ENCODE measurements at regions not wholly inside any gene's neighbourhood (a gene's known extent, or its start where the extent isn't known, plus 50 kb on each side); places are given as distances from the start of the nearest gene placed in this dataset.
A peak's percentile ranks its signal among the peaks of the same experiment; 100 is the strongest.
"Not testable (repeated sequence)": the region's sequence is repeated elsewhere in the genome, so short reads cannot be mapped to it uniquely, and the experiment has no call there.

DNA sequence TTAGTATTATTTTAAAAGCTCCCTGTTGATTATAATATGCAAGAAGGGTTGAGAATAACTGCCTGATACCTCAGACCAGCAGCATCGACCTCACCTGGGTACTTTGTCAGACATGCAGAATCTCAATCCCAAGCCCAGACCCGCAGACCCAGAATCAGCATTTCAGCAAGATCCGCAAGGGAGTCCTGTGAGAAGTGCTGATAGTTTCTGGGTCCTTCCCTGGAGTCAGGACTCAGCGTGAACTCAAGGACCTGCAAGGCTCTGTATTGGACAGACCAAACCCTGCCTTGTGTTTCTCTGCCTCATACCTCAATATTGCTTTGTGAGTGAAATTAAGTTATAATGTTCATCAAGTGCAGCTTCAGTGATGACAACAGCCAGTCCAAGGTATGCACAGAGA lies 149.5 kb upstream of the NPY start:
- DNase-seq (ENCODE audit: low read depth) = no peak

DNA sequence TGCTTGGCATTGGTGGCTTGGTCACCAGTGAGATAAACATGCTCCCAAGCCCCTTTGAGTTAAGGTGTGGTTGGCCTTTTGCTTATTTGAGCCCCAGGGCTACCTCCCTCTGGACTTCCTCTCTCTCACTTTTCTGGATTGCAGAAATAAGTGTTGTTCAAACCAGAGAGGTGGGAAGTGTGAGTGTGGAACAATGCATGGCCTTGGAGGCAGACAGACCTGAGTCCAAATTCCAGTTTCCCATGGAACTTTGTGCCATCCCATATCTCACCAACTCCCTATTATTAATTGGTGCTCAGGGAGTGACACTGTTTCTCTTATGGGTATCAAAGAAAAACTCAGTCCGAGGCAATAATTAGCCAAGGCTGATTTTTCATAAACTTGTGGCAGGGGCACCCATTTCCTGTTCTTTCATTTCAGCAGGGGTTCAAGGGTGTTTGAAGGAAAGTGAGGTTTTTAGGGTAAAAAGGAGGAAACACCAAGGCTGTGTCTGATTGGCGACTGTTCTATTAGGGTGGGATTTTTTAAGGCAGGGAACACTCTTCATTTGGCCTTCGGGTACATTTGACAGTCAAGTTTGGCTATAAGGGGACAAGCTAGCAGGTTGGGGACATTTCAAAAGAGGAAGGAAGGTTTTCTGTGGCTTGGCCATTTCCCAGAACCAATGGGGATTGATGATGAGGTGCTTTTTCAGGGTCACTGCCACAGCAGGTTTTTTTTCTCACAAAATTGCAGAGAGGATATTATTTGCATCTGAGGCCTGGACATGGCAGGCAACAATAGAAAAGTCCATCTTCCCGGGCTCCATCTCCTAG lies 148.8 kb upstream of the NPY start:
- DNase-seq (ENCODE audit: low read depth) = no peak

DNA sequence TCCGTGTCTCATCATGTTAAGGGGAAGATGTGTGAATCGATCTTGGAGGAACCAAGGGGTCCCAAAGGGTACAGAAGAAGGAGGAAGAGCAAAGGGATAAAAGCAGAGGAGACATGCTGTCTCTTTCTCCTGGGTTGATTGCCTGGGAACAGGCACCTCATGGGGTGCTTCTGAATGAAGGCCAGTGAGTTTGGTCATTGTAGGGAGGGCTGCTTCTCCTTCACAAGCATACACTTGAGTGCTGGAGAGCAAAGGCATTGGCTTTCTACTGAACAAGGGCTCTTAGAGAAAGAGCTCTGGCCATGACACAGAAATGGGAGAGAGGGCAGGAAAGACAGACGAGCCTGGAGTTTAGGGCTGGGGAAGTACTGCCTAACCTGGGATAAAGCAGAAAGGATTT lies 146.7 kb upstream of the NPY start:
- no peak for DNase-seq (ENCODE audit: low read depth)

DNA sequence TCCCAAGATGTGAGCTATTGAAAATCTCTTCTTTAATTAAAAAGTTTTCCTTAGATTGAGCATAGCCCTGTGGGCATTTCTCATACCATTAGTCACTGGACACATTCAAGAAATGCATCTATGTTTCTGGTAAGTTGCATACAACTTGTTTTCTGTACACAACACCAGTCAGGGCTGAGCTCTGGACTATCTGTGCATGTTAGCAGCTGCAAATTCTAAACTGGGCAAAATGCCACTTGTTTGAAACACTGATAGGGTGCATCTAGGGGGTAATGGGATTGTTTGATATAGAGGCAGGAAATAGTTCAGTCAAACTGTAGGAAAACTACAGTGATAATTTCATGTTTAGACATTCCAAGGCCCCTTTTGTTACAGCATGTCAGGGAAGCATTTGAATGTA lies 145.6 kb upstream of the NPY start:
- DNase-seq (ENCODE audit: low read depth) = no peak

DNA sequence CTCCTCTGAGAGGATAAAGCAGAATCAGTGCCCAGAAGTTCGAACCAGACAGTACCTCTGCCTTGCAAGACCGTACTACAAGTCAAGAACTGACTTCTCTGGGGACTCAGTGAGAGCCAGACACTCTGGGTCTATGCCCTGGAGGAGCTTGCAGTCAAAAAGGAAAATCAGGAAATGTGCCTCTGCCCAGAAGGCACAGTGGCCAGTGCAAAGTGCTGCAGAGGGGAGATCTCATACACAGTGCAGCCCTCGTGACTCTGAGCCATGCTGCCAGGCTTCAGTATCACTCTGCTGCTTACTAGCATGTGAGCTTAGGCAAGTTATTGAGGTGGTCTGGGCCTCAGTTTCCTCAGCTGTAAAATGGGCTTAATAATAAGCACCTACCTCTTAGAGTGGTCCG lies 144.0 kb upstream of the NPY start:
- DNase-seq (ENCODE audit: low read depth) = no peak

DNA sequence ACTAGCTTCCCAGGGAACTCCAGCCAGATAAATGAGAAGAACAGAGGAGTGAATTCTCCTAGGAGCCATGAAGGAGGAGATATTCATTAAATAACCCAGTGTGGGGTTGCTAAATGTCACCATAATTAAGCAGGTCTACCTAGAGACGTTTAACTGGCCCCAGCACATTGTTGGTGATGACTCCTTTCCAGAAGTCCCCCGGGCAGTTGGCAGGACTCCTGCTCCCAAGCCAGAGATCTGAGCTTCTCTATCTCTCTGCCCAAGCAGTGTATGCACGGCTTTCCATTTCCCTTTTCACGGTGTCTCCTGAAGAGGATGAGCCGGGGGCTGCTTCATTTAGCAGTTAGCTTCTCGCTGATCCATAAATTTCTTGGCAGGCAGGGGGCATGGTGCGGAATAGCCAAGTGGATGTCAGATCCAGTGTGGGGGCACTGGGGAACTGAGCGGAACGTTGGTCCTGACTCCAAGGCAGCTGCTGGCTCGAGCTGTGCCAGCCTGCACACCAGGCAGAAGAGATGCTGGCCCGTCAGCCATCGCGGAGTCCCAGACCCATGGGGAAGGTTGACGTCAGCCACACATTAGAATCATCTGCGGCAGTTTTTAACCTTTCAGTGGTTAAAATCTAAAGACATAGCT lies 142.0 kb upstream of the NPY start:
- no peak for DNase-seq (ENCODE audit: low read depth)

DNA sequence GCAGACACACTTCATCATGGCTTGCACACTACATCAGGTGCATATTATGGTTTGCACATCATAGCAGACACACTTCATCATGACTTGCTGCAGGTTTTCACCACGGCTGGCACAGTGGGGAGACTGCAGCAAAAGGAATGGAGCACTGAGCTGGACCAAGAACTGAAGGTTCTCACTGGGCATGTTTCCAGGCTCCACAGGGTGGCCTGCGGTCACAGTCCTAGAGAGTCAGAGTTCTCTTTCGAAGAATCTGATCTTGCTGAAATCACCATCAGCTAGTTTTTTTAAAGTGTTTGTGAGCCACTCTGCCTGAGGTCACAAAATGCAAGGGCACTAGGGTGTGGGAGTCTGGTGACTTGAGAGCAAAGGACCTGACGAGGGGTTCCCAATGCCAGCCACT lies 140.4 kb upstream of the NPY start:
- DNase-seq (ENCODE audit: low read depth) = no peak

DNA sequence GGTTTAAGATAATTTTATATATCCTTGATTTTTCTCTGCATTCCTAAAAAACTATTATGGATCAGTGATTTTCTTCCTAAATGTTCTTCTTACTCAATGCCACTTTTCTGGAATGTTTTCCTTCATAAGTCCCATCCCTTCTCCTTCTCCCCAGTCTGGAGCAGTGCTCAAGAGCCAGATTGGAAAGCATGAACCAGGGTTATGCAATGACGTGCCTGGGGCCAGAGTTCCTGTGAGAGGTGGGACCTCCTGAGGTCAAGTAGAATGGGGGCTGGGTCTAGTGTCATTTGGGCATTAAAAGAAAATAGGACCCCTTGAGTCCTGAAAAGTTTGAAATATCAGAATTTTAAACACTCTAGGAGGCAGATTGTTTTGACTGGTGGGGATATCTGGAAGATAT lies 132.0 kb upstream of the NPY start:
- no peak for DNase-seq (ENCODE audit: low read depth)

DNA sequence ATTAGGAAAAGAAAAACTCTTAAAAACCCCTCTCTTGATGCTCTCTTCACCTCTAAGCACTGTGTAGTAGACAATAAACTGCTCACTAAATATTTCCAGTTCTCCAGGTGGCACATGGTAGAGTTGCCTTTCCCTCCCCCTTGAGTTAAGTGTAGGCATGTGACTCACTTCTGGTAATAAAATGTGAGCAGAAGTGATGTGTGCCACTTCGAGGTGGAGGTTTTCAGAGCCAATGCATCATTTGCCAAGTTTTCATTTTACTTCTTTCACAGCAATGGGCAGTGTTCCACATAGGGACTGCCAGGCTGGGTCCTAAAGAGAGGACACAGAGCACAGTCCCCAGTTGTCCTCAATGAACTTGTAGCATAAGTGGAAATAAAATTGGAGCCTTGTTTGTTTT lies 131.6 kb upstream of the NPY start:
- DNase-seq (ENCODE audit: low read depth) = no peak

DNA sequence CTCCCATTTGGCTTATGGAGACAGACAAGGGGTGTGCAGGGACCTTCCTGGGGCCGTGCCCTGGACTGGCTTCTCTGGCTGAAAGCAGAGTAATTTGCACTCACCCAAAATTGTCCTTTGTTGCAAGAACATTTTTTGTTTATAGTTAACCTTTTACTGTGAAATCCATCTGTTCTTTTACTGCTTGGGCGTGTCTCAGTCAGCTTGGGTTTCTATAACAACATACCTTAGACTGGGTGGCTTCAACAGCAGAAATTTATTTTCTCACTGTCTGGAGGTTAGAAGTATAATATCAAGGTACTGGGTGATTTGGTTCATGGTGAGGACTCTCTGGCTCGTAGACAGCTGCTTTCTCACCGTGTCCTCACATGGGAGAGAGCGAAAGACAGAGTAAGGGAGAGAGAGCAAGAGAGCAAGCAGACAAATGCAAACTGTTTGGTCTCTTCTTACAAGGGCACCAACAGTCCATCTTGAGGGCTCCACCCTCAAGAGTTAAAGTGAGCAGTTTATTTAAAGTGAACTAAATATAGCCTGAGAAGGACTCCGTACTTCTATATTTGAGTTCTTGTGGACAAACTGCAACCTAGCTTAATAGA lies 131.0 kb upstream of the NPY start:
- no peak for DNase-seq (ENCODE audit: low read depth)

DNA sequence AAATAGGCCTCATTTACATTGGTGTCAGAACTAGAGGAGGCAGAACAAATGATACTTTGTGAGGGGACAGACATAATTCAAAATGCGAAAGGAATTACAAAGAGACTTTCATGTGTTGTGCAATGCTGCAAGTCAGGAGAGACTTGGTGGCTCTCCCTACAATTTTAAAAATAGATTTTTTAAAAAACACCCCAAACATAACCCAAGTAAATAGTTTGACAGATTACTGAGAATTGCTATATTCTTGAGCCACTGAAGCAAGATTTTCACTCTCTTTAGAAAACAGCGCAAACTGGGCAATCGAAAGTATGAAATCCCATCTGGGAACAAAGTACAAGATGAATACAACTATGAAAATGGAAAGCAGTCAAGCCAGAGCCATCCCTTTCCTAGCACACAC lies 126.3 kb upstream of the NPY start:
- DNase-seq (ENCODE audit: low read depth) = no peak

DNA sequence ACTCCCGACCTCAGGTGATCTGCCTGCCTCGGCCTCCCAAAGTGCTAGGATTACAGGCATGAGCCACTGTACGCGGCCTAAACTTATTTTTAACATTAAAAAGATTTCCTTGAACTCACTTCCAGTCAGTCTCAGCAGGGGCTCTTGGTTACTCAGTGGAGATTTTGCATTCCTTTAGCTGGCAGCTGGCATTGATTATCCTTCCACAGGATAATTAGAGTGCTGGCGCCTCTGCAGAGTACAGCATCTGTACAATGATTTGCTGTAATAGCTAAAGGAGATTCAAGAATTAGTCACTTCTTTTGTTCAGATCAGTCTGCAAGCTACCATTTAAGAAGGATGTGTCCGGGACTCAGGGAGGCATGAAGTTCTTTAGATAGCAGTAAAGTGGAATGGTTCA lies 125.0 kb upstream of the NPY start:
- DNase-seq (ENCODE audit: low read depth) = no peak

DNA sequence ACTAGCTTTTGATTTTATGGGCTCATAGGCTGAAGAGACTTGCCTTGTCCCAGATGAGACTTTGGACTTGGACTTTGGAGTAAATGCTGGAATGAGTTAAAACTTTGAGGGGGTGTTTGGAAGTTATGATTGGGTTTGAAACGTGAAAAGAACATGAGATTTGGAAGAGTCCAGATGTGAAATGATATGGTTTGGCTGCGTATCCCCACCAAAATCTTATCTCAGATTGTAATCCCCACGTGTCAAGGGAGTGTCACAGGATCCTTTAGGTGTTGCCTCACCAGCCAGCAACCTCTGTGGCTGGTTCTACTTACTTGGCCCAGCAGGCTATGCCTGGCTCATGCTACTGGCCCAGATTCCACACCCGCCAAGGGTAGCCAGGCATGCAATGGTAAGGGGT lies 119.6 kb upstream of the NPY start:
- no peak for DNase-seq (ENCODE audit: low read depth)

DNA sequence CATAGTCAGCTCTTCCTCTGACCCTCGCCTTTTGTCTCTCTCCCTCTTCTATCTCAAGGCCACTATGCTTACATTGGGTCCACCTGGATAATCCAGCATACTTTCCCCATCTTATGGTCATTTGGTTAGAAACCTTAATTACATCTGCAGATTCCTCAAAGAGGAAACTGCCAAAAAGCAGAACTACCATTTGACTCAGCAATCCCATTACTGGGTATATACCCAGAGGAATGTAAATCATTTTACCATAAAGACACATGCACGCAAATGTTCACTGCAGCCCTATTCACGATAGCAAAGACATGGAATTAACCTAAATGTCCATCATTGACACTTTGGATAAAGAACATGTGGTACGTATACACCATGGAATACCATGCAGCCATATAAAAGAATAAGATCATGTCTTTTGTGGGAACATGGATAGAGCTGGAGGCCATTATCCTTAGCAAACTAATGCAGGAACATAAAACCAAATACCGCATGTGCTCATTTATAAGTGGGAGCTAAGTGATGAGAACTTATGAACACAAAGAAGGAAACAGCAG lies 114.8 kb upstream of the NPY start:
- no peak for DNase-seq (ENCODE audit: low read depth)

DNA sequence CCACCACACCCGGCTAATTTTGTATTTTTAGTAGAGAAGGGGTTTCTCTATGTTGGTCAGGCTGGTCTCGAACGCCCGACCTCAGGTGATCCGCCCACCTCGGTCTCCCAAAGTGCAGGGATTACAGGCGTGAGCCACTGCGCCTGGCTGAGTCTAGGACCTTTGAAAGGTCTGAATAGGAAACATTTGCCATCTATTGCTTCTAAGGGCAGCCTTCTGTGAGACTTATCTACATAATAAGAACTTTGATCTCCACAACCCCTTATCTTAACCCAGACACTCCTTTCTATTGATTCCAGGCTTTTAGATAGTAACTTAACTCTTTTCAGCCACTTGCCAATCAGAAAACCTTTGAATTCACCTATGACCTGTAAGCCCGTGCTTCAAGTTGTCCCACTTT lies 112.0 kb upstream of the NPY start:
- not testable (repeated sequence) for DNase-seq (ENCODE audit: low read depth)

DNA sequence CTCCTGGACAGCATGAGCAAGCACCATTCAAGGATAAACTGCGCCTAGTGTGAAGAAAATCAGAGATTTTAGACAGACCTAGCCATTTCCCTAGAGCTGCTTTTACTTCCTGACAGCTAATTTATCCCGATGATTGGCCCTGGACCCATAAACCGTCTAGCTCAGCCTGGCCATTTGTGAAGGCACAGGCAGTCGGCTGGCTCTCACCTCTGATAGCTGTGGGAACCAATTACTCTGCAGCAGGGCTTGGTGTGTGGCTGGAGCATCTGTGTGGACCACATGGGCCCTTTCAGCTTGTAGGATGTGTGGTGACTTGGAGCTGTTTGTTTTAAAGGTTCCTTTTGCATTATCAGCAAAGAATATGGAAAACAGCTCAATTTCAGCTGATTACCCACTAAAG lies 111.1 kb upstream of the NPY start:
- no peak for DNase-seq (ENCODE audit: low read depth)

DNA sequence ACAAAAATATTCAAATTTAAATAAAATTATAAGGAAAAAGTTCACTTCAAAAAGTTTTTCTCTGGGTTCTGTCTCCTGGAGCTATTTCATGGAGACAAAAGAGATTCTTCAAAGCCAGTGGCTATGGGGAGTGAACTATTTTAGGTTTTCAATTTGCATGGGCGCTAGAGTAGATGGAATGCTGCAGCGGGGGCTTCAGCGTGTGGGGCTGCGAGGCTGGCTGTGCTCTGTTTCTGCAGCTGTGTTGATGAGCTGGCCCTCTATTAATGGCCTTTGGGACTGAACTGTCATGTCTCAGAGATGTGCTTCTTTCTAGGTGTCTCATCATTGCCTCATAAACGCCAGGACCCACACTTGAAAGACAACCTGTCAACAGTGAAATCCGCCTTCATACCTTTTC lies 108.4 kb upstream of the NPY start:
- DNase-seq (ENCODE audit: low read depth) = no peak

DNA sequence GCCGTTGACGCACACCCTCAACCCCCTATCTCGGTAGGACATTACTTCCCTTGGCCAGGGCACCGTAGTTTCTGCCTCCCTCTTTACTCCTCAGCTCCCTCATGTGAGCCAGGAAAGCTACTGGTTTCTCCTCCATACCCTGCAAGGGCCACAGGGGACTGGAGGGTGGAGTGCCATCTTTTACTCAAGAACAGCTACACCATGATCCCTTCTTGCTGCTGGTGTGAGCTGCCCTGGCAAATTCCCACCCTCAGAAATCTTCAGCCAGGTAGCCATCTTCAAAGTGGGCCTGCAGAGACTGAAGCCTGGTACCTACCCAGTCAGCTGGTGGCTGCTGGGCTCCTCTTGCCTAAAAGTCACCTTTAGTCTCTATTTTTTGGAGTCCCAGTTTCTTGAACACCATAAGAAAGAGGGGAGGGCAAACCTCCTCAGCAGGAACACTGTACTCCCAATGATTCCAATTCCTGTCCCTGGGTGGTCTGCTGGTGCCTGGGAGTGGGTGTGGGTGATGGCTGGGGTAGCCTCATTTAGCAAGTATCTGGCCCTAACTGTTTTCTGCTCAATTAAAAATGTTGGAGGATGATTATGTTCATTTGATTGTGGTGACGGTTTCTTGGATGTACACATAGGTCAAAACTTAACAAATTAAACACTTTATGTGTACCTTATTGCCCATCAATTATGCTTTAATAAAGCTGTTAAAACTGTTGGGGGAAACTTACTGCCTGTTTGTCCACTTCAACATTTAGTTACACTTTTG lies 105.0 kb upstream of the NPY start:
- no peak for DNase-seq (ENCODE audit: low read depth)

DNA sequence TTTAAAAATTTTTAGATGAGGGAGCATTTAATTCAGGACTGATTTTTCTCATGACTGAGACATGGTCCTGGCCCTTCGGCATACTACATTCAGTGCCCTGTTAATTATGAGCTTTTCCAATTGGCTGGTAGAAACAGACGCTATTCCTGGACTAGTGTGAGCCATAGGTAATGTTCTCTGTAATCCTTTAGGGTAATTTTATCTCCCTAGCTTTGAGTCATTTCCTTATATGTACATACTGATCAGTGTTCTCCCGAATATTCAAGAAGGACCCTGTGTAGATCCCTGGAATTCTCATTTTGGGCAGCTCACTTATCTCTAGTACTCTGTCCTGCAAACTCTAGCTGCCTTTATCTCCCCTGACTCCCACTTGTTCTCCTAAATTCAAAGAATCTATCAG lies 92.6 kb upstream of the NPY start:
- no peak for DNase-seq (ENCODE audit: low read depth)

DNA sequence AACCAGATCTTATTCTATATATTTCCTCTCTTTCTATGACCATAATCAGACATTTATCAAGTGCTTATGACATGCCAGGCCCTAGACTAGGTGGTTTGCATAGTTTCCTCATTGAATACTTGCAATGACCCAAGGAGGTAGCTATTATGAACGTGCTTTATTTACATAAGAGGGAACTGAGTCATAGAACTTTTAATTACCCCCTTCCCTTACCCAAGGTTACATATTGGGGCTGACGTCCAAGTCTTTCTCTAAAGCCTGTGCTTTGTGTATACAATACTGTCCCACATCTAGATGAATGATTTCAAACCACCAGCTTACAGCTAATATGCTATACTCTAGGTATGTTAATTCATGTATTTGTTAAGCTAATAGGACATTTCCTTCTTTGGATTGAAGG lies 91.9 kb upstream of the NPY start:
- no peak for DNase-seq (ENCODE audit: low read depth)

DNA sequence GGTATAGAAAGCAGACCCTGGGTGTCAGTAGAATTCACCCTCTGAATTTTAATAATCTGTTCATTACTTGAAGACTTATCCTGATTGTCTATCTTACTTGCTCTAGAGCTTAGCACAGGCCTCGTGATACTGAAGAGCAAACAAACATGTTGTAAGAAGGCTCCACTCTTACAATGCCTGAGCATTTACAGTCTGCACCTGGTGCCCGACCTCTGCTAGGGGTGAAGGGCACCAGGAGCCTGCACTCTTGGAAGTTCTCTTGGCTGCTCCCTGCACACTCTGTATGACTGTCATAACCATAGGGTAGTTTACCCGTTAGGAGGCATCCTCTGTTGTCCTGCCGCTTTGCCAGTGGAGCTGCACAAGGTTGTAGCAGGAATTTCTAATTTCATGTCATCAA lies 91.3 kb upstream of the NPY start:
- DNase-seq (ENCODE audit: low read depth) = no peak

DNA sequence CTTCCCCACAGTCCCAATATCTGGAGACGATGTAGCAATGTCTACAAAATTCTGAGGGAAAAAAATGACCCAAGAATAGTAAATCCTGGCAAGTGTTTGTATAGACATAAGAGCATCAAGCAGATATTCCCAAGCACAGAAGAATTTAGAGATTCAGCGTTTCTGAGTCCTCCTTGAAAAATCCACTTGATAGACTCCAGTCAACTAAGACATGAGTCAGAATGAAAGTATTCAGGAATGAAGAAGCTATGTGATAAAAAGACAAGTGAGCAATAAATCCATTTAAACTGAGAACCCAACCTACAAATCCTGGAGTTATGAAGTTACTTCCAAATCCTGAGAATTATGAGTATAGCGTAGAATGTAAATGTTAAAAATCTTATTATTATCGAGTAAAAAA lies 86.1 kb upstream of the NPY start:
- DNase-seq (ENCODE audit: low read depth) = peak; percentile 40

DNA sequence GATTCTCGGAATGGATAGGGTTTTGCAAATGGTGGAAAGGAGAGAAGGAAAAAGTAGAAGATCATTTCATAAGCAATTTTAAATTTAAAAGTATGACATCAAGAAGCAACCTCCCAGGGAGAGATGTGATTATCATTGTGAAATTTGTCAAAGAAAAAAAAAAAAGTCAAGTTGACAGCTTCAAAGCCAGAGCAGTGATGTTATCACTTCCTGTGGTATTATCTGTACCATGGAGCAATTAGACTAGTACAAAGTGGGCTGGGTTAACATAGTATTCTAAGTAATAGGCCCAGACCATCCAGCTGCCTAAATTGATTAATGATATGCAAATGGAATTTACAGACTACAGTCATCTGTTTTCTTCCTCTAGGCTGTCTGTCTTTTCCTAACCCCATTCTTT lies 84.0 kb upstream of the NPY start:
- DNase-seq (ENCODE audit: low read depth) = no peak
